Mesodermal cell (in vitro differentiated cells): ENCODE measurements at regions not wholly inside any gene's neighbourhood (a gene's known extent, or its start where the extent isn't known, plus 50 kb on each side); places are given as distances from the start of the nearest gene placed in this dataset.
"Not testable (repeated sequence)": the region's sequence is repeated elsewhere in the genome, so short reads cannot be mapped to it uniquely, and the experiment has no call there.

Experiments used
- H3K27ac ChIP-seq: 2 replicates; pipeline ENCODE4 v1.7.0; 2013; ENCODE audit warnings: mild to moderate bottlenecking, low read depth, low read length, moderate library complexity; ENCODE audit not compliant: severe bottlenecking
- H3K36me3 ChIP-seq: 2 replicates; pipeline ENCODE4 v1.7.1; 2013; ENCODE audit warnings: mild to moderate bottlenecking, low read length, moderate library complexity; ENCODE audit not compliant: control insufficient read depth, insufficient read depth
- H3K4me1 ChIP-seq: one replicate; pipeline ENCODE4 v1.7.1; 2013; ENCODE audit warnings: mild to moderate bottlenecking, low read length; ENCODE audit not compliant: insufficient read depth, control insufficient read depth, poor library complexity, severe bottlenecking
- H3K4me3 ChIP-seq: 2 replicates; pipeline ENCODE4 v1.7.0; 2013; ENCODE audit warnings: low read length, control low read depth, mild to moderate bottlenecking; ENCODE audit not compliant: insufficient read depth, poor library complexity, severe bottlenecking; ENCODE audit errors: extremely low read depth
- H3K9me3 ChIP-seq: 2 replicates; pipeline ENCODE4 v1.7.1; 2013; ENCODE audit warnings: mild to moderate bottlenecking, low read length, moderate library complexity; ENCODE audit not compliant: control insufficient read depth
- WGBS, 2 experiments: methylation state at CpG; one replicate each; pipeline ENCODE4 v1.1.5; 2013; ENCODE audit warnings: missing lambda C conversion rate in 2 of 2; ENCODE audit not compliant: insufficient coverage in 2 of 2; 5-methylcytosine and 5-hydroxymethylcytosine counted together

GRCh38 chr7:54931532-54931931 is 87.3 kb upstream of the EGFR start:
- no peaks in the 10 kb centered on the region for H3K36me3 ChIP-seq
- H3K27ac ChIP-seq, result no peak overlapping the region
- H3K4me1 ChIP-seq, result no peaks in the 10 kb centered on the region
- 83% methylated on average over 1 of the region's 1 CpG; no CpG with 5 or more reads in 1 of the 2 experiments for WGBS, 2 experiments
- no peak overlapping the region for H3K4me3 ChIP-seq
- peaks cover 9% of the 10 kb centered on the region for H3K9me3 ChIP-seq

- Histone ChIP-seq H3K36me3 (no peaks in the 10 kb centered on the region), H3K9me3 (peaks cover 9% of the 10 kb centered on the region), H3K27ac (no peak overlapping the region), H3K4me1 (no peaks in the 10 kb centered on the region), H3K4me3 (peak overlapping the region; percentile 27)
- 11 to 24% methylated on average over 8 to 18 of the region's 34 CpGs for WGBS, 2 experiments
Observed at GRCh38 chr7:54932818-54933543, 85.8 kb upstream of the EGFR start.

- peaks cover 9% of the 10 kb centered on the region for H3K9me3 ChIP-seq
- no peak overlapping the region for H3K27ac ChIP-seq
- peak overlapping the region; percentile 27 for H3K4me3 ChIP-seq
- H3K36me3 ChIP-seq, result no peaks in the 10 kb centered on the region
- no peaks in the 10 kb centered on the region for H3K4me1 ChIP-seq
- 100% methylated on average over 1 to 4 of the region's 4 CpGs for WGBS, 2 experiments
Observed at GRCh38 chr7:54933643-54934042, 85.2 kb upstream of the EGFR start.

- 88 to 100% methylated on average over 2 of the region's 3 CpGs for WGBS, 2 experiments
- H3K27ac ChIP-seq, result no peak overlapping the region
- H3K4me3 ChIP-seq, result no peak overlapping the region
- no peaks in the 10 kb centered on the region for H3K4me1 ChIP-seq
- H3K9me3 ChIP-seq, result no peaks in the 10 kb centered on the region
- H3K36me3 ChIP-seq, result no peaks in the 10 kb centered on the region
Observed at GRCh38 chr7:54940748-54941147, 78.1 kb upstream of the EGFR start.

- H3K9me3 ChIP-seq, result no peaks in the 10 kb centered on the region
- no peak overlapping the region for H3K27ac ChIP-seq
- H3K4me3 ChIP-seq, result no peak overlapping the region
- H3K4me1 ChIP-seq, result no peaks in the 10 kb centered on the region
- whole genome bisulfite sequencing, 2 experiments, result 100% methylated on average over 1 of the region's 3 CpGs; no CpG with 5 or more reads in 1 of the 2 experiments
- no peaks in the 10 kb centered on the region for H3K36me3 ChIP-seq
Observed at GRCh38 chr7:54944179-54944578, 74.6 kb upstream of the EGFR start.

GRCh38 chr7:54946271-54946670 is 72.5 kb upstream of the EGFR start:
- Histone ChIP-seq H3K36me3 (no peaks in the 10 kb centered on the region), H3K9me3 (no peaks in the 10 kb centered on the region), H3K4me1 (no peaks in the 10 kb centered on the region), H3K27ac (no peak overlapping the region), H3K4me3 (no peak overlapping the region)
- 95 to 100% methylated on average over 1 of the region's 2 CpGs for WGBS, 2 experiments

- H3K9me3 ChIP-seq, result no peaks in the 10 kb centered on the region
- WGBS, 2 experiments, result 86 to 87% methylated on average over 1 to 3 of the region's 3 CpGs
- no peaks in the 10 kb centered on the region for H3K4me1 ChIP-seq
- no peak overlapping the region for H3K4me3 ChIP-seq
- H3K36me3 ChIP-seq, result no peaks in the 10 kb centered on the region
- H3K27ac ChIP-seq, result no peak overlapping the region
Observed at GRCh38 chr7:54946764-54947163, 72.1 kb upstream of the EGFR start.

GRCh38 chr7:54947266-54947665 is 71.6 kb upstream of the EGFR start:
- Histone ChIP-seq H3K4me3 (no peak overlapping the region), H3K4me1 (no peaks in the 10 kb centered on the region), H3K27ac (no peak overlapping the region), H3K36me3 (no peaks in the 10 kb centered on the region), H3K9me3 (no peaks in the 10 kb centered on the region)
- 100% methylated on average over 1 of the region's 4 CpGs for WGBS, 2 experiments

GRCh38 chr7:54949514-54949913 is 69.3 kb upstream of the EGFR start:
- not testable (repeated sequence) for H3K4me1 ChIP-seq, H3K9me3 ChIP-seq, H3K27ac ChIP-seq, H3K4me3 ChIP-seq, H3K36me3 ChIP-seq
- WGBS, 2 experiments, result 83% methylated on average over 1 of the region's 1 CpG; no CpG with 5 or more reads in 1 of the 2 experiments

- WGBS, 2 experiments, result no CpG with 5 or more reads among the region's 2 CpGs
- Histone ChIP-seq H3K4me3 (no peak overlapping the region), H3K36me3 (no peaks in the 10 kb centered on the region), H3K9me3 (no peaks in the 10 kb centered on the region), H3K4me1 (no peaks in the 10 kb centered on the region), H3K27ac (no peak overlapping the region)
Observed at GRCh38 chr7:54955296-54955695, 63.5 kb upstream of the EGFR start.

- 89 to 94% methylated on average over 5 to 8 of the region's 8 CpGs for WGBS, 2 experiments
- H3K9me3 ChIP-seq, result no peaks in the 10 kb centered on the region
- H3K36me3 ChIP-seq, result no peaks in the 10 kb centered on the region
- H3K27ac ChIP-seq, result no peak overlapping the region
- no peak overlapping the region for H3K4me3 ChIP-seq
- no peaks in the 10 kb centered on the region for H3K4me1 ChIP-seq
Observed at GRCh38 chr7:54955696-54956420, 63.0 kb upstream of the EGFR start.
